Activated naive CD8-positive, alpha-beta T cell treated with anti-CD3 and anti-CD28 coated beads, Interleukin-2, amount 50 U/mL, for 16 hours (primary cell): ENCODE measurements at regions not wholly inside any gene's neighbourhood (a gene's known extent, or its start where the extent isn't known, plus 50 kb on each side); places are given as distances from the start of the nearest gene placed in this dataset.

Experiments used
- DNase-seq: peaks from one replicate; pipeline ENCODE4 v3.0.0-alpha.2; 2020; ENCODE audit warnings: low read depth, low spot score

DNA sequence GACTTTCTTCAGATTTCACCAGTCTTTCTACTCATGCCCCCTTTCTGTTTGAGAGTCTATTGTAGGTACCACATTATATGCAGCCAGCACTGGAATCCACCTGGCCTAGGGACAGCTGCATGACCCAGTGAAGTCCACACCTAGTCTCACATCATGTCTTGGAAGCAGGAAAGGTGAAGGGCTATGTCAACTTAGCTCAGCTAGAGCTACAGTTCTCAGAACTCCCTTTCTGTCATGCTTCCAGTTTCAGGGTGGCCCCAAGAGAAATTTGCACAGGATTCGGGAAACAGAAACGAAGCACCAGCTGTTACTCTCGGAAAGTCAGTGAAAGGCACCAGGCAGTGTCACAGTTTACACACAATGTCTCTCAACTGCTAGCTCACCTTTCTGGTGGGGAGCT is 51.6 kb upstream of the NLRP1 start:
- no peak for DNase-seq

DNA sequence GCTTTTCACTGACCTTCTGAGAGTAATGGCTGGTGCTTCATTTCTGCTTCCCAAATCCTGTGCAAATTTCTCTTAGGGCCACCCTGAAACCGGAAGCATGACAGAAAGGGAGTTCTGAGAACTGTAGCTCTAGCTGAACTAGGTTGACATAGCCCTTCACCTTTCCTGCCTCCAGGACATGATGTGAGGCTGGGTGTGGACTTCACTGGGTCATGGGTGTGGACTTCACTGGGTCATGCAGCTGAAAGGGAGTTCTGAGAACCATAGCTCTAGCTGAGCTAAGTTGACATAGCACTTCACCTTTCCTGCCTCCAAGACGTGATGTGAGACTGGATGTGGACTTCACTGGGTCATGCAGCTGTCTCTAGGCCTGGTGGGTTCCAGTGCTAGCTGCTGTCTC is 54.3 kb upstream of the NLRP1 start:
- DNase-seq = no peak

DNA sequence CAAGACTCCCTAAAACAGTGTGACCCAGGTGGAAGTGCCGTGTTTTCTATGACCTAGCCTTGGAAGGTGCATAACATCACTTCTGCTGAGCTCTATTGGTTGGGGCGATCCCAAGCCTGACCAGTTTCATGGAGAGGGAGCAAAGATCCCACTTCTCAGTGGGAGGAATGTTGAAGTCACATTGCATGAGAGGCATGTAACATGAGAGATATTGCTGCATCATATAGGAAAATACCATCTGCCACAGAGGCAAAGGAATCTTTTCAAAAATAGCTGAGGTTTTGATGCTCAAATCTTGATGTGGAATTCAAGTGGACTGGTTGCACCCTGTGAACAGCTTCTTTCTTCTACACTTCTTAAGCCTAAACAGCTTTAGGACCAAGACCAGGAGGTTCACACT is 56.4 kb upstream of the NLRP1 start:
- no peak for DNase-seq

DNA sequence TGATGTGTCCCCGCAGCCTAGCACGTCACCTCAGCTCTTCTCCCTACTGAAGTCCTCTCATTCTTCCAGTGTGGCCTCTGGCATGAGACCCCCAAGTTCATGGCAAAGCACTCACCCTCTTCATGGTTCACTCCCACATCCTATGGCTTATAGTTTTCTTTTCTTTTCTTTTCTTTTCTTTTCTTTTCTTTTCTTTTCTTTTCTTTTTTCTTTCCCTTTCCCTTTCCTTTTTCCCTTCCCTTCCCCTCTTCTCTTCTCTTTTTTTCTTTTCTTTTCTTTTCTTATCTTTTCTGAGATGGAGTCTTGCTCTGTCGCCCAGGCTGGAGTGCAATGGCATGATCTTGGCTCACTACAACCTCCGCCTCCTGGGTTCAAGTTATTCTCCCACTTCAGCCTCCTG is 58.4 kb upstream of the NLRP1 start:
- no peak for DNase-seq

DNA sequence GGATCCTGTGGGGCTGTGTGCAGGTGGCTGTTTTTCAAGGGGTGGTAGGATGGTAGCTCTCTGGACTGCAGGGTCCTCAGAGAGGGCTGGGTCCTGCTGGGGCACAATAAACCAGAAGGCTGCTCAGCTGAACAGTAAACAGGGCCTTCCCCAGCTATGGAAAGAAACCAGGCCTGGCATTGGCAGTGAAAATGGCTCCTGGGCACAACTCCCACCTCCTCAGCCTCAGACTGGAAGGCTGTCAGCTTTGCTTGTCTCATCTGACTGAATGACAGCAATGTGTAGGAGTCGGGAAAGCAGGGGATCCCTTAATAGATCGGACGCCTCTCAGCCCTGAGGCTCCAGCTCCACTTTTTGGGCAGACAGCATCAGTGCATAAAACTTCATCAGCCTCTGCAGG is 59.8 kb upstream of the NLRP1 start:
- DNase-seq = no peak

GRCh38 chr17:5651348-5651747 is 67.0 kb upstream of the NLRP1 start:
- DNase-seq = no peak

GRCh38 chr17:5661491-5662125 is 77.3 kb upstream of the NLRP1 start:
- no peak for DNase-seq

DNA sequence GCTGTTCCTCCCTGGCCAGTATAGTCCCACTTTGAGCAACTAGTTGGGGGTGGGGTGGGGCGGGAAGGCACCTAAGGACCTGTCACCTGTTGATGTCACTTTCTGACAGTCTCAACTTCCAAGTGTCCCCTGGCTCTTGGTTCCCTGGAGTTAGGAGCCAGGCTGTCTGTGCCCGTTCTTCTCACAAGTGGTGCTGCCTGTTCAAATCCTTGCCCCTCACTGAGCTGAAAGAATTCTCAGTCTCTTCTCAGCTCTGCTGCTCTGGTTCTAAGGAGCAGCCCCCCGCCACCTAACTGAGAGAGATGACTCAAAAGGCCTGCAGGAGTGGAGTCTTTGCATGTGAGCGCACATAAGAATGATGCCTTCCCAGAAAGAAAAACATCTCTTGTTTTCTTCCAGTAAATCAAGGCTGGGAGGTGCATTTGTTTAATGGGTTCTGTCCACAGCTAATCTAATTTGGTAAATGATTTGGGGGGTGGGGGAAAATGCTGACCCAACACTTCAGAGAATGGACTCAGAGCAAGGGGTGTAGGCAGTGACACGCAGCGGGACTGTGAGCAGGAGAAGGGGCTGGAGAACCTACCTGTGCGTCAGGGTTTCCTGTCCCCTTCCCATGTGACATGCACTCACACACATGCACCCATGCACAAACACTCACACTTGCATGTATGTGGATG is 78.2 kb upstream of the NLRP1 start:
- no peak for DNase-seq

GRCh38 chr17:5665164-5665563 is 80.9 kb upstream of the NLRP1 start:
- no peak for DNase-seq

DNA sequence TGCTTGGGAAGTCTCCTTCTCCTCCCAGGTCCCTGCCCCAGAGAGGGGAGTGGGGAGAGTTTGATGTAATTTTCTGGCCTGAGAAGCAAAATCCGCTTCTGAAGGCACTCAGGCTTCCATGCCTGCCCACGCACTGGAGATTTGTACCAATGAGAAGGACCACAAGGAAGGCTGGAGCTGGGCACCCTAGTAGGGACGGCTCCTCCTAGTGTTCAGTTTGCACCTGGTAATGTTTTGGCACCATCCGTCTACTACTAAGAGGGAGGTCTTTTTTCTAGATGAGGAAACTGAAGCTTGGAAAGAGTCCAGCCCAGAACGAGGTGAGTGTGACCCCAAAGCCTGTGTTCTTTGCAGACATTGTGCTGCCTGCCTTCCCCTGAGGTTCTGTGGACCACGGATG is 83.6 kb upstream of the NLRP1 start:
- DNase-seq = no peak

DNA sequence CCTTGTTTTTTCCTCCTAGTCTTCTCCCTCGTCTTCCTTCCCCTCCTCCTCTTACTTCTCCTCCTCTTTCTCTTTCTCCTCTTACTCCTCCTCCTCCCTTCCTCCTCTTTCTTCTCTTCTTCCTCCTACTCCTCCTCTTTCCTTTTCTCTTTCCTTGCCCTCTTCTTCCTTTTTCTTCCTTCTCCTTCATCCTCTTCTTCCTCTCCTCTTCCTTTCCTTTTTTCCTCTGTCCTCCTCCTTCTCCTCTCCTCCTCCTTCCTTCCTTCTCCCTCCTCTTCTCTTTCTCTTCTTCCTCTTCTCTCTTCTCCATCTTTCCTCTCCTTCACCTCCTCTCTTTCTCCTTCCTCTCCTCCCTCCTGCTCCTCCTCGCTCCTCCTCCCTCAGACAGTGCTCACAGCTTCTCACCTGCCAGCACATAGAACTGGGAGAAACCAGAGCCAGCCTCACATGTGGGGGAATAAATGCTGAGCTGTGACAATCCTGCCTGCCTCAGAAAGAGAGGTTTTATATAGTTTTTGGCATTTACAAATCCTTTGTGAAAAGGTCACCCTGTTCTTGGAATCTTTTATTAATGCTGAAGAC is 84.3 kb upstream of the NLRP1 start:
- no peak for DNase-seq

GRCh38 chr17:5669191-5669590 is 84.9 kb upstream of the NLRP1 start:
- no peak for DNase-seq

DNA sequence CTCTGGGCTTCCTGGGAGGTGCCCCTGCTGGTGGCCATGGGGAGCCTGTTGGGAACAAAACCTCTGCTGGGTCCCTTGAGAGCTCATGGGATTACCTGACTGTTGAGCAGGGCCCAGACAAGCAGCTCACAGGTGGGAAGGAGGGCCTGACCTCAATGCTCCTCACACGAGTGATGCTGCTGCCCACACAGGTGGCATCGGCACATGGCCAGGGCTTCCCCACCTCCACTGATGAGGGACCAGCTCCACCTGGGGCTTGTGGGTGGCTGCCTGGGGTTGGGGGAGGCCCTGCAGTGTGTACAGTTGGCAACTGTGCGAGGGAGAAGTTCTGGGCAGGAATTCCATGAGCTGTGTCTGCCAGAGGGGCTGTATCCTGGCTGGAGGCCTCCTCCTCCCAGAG is 87.8 kb upstream of the NLRP1 start:
- no peak for DNase-seq

DNA sequence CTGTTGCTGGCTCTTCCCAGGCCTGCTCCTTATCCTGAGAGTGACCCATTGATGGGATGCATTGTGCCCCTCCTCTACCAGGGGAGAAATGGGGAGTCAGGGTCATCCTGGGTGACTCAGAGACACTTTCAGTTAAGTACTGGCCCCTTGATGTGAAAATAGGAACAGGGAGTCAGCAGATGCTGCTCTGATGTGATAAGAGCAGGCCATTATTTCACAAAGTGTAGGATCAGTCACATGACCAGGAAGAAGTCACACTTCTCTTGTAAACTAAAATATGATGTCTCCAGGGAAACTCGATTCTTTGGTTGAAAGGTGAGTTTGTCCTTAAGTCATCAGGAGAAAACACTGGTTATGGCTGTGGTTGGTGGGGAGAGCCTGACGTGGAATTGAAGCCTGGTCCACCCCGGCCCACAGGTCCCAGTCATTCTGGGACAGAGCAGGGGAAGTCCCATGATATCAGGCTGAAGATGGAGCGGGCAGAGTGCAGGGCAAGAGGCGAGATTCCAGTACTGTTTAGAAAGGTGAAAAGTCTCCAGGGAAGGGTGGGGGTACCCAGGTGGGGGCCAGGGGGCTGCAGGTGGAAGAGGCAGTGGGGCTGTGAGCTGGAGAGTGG is 88.6 kb upstream of the NLRP1 start:
- no peak for DNase-seq

DNA sequence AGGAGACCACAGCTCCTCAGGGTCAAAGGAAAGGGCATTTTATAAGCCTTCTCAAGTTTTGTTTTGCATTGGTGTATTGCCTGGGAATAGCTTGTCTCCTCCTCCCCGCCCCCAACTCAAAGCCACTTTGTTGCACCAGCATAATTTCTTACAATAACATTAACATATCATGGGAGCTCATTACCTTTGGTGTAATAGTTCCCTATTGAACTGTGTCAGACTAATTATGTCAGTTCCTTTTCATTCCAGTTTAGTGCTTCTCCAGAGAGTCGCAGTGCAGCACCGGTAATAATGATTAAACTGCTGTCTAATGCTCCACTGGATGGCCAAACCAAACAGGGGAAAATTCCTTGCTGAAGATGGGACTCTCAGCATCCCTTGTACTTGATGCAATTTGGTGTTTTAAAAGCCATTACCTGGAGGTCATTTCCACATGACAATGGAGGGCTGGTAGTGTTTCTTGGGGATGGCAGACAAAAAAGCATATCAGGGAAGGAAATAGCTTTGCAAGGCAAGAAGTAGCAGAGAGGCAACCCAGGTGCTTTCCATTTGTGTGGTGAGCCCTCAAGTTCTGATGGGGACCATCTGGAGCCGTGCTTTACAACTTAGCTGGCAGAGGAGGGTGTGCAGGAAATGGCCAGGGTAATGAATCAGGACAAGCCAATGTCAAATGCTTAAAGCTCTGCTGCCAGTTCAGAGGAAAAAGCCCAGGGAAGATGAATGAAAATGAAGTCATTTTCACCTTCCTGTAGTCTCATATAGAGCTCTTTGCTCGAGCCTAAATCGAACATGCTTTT is 91.5 kb upstream of the NLRP1 start:
- no peak for DNase-seq

GRCh38 chr17:5677620-5678019 is 93.3 kb upstream of the NLRP1 start:
- no peak for DNase-seq

DNA sequence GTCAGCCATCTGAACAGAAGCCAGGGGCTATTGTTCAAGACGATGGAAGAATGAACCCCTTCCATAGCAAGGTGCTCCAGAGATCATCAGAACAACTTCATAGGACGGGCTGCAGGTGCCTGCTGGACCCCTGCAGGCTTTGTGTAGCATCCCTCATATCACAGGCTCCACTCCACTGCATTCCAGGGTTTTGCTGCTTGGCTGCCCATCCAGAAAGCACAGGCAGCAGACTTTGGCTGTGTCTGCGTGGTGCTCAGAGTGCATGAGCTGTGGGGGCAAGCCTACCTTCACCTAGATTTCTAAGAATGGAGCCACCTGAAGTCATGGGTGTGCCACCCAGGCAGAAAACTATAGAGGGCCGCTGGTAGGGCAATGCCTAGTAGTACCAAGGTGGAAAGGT is 93.9 kb upstream of the NLRP1 start:
- no peak for DNase-seq

- DNase-seq = no peak
Measured at GRCh38 chr17:5680766-5681165, 96.5 kb upstream of the NLRP1 start.

DNA sequence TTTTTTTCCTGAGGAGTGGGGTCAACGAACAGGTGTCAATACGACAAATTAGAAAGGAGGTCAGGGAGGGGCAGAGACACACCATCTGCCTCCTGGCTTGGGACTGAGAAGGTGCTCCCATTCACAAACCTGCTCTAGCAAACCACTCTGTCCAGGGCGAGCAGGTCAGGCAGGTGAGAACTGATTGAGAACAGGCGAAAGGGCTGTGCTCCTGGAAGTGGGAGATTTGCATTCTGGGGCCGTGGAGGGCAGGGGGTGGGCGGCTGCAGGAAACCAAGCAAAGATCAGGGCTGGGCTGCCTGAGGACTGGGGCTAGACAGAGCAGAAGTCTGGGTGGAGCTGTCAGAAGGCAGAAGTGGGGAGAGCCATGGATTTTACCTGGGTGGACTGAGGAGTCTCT is 98.9 kb upstream of the NLRP1 start:
- no peak for DNase-seq

DNA sequence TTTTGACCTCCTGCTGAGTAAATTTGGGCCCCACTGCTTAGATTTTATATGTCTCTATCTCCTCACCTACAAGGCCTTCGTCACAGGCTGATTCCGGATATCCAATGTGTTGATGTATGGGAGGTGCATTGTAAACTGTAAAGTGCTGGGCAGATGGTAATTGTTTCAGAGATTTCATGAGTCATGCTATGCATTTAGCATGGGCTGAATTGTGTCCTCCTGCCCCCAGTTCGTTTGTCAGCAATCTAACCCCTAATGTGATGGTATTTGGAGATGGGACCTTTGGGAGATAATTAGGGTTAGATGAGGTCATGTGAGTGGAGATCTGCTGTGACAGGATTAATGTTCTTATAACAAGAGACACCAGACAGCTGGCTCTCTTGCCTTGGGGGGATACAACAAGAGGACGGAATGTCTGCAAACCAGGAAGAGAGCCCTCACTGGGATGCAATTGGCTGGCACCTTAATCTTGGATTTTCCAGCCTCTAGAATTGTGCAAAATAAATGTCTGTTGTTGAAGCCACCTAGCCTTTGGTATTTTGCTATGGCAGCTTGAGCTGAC is 101.8 kb upstream of the NLRP1 start:
- DNase-seq = no peak

GRCh38 chr17:5687646-5688045 is 103.3 kb upstream of the NLRP1 start:
- DNase-seq = no peak

- no peak for DNase-seq
Measured at GRCh38 chr17:5693821-5694220, 109.5 kb upstream of the NLRP1 start.
